Stimulated activated CD4-positive, alpha-beta T cell treated with anti-CD3 and anti-CD28 coated beads, Interleukin-1b, Interleukin-23, amount 100 ng/mL, for 1 hour (primary cell): ENCODE measurements at regions not wholly inside any gene's neighbourhood (a gene's known extent, or its start where the extent isn't known, plus 50 kb on each side); places are given as distances from the start of the nearest gene placed in this dataset.

Source experiments
- DNase-seq, 2 donors: peaks; one replicate each; pipeline ENCODE4 v3.0.0-alpha.2; 2020; ENCODE audit warnings: low read depth in 2 of 2

DNA sequence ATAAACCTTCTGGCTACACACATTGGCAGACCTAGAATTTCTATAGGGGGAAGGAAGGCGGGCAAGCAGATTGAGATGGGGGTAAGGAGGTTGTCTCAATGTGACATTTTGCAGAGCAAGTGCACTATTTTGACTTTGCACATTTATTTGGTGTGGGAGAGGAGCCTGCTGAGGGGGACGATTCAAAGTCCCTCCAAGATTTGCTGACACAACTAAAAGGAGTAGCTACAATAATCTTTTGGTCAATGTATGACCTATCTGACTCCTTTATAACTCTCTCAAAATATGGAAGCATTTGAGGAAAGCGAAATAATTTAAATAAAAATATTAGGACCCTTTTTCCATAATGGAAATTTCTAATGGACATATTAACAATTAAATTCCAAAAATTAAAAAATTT, 274.9 kb upstream of the PPARGC1A start:
- DNase-seq: no peak

DNA sequence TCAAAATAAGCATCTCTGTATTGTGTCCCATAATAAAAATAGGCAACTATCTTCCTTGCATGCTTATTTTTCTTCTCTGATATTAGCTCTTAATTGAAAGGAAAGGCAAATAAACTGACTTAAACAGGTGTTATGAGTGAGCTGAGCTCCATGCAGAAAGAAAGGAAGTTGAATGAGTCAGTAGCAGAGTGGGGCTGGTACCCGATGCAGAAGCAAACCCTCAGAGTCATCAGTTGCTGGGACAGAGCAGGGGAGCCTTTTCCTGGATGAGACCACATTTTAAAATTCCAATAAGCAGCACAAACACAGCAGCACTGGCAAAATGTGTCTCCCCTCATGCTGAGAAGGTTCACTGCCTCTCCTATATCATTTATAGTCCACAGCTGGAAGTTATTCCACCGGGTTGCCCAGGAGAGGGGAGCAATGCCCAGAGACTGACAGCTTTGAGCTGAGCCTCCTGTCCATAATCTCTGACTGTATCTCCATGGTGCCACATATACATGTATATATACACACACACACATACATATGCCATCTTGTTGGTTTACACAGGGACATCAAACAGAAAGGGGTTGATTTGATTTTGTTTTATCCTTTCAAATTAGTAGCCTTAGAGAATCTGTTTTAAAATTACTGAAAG, 274.3 kb upstream of the PPARGC1A start:
- DNase-seq: no peak

DNA sequence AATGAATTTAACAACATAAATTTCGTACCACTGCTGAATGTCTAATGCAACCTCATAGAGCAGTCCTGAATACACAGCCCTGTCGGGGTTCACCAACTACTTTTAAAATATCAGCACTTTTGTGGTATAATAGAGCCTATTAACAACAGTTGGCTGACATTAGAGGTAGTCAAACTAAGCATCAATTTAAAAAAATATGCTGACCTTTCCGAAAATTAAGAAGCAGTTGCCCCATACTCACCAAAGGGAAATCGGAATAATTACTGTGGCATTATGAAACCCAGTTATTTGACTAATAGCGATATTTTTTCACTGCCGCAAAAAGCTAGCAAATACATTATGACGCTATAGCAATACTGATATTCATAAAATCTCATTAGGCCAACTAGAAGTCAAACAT, 273.5 kb upstream of the PPARGC1A start:
- no peak for DNase-seq

DNA sequence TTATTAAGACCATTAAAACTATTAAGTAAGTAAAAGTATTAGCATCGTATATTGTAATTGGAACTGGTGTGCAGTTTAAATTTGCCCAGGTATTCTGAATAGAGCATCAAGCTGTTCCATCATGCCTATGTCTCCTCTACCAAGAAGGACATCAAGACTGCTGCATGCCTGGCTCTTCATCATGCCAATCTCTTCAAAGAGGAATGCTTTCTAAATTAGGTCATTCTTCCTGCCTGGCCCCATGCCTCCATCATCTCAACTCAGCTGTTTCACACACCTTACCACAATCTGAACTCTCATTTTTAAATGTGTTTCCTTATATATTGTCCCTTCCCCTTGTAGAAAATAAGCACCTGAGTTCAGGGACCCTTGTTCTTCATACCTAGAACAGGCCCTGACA, 270.5 kb upstream of the PPARGC1A start:
- no peak for DNase-seq

DNA sequence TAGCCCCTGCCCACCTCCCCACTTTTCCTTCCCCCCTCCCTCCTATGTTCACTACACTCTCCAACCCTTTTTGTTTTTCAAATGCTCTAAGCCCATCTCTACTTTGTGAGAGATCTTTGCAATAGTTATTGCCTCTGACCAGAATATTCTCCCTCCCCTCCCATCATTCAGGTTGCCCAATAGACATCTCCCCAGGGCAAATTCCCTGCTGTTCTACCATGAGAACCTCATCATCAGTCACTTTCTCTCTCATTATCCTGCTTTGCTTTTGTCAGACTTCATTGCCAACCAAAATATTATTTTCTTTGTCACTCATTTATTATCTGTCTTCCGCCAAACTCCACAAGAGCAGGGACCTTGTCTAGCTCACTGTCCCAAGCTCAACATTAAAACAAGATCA, 268.2 kb upstream of the PPARGC1A start:
- no peak for DNase-seq

DNA sequence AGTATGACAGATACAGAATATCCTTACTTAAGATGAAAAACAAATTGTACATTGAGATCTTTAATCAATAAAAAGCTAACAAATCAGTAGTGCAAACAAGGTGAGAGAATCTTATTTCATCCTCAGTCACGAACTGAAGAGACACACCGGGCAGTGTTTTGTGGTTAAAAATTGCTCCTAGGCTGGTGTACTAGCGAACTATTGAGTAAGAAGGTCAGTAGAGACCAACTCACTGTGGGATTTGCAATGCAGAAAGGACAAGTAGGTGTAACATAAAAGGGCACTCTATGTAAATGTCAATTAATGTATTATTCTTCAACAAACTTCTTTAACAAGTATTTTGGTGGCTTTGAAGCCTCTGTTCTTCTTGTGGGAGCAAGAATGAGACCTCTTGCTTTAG, 260.2 kb upstream of the PPARGC1A start:
- no peak for DNase-seq

DNA sequence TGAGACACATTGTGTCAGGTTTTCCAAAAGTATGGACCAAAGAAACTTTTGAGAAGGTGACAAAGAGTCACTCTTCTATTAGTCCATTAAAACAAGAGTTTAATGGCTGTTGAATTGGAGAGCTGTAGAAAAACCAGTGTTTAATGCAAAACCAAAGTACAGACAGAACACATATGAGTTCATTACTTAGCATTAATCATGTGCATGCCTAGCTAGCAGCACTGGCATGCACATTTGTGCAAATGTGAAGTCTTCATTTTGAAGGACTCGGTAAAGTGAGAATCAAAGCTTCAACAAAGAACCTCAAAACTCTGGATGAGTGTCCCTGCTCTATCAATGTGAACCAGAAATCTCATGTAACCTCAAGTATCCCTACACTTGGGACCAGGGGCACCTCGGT, 256.3 kb upstream of the PPARGC1A start:
- no peak for DNase-seq

DNA sequence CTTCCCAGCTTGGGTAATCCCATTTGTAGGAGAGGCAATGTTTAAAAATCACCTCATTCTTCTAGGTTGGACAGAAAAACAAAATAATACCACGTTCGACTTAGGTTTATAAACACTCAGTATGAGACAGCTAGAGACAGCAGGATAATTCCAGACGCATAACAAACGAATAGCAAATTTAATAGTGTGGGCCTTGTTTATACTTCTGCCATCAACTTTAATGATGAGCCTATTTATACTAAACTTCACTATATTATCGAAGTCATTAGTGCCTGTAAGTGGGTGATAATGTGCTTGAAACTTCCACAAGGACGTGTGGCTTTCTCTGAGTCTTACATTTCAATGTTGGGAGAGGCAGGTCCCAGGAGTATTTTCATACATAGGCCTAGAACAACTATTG, 255.7 kb upstream of the PPARGC1A start:
- no peak for DNase-seq

DNA sequence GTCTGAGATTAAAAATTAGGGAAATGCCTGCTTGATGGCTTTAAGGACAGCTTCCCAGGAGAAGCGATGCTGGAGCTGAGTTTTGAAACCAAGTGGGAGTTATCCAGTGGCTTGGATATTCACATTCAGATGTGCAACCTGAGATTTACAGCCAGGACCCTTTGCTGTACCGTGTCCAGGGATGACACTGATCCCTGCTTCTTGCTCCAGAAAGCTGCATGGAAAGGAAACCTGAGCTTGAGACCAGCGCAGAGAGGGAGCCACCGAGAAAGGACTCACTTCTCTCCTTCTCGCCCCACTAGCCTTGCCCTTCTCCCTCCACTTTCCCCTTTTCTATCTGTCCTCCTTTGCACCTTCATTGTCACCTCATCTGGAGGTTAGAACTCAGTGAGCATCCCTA, 254.5 kb upstream of the PPARGC1A start:
- DNase-seq: no peak

DNA sequence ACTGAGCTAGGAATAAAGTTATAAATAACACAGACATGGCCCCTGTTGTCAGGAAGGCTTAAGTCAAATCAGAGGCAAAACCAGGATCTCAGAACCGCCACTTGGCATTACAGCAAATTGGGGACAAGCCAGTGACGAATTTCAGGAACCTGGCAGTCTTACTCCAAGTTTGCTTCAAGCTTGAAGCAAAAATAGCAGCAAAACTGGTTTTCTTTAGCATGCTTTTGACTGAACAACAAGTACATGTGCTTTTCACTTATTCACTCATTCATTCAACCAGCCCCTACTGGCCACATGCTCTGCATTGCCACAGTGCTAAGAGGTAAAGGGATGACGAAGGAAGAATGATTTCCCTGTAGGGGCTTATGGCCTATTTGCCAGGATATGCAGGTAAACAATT, 253.9 kb upstream of the PPARGC1A start:
- DNase-seq: no peak

DNA sequence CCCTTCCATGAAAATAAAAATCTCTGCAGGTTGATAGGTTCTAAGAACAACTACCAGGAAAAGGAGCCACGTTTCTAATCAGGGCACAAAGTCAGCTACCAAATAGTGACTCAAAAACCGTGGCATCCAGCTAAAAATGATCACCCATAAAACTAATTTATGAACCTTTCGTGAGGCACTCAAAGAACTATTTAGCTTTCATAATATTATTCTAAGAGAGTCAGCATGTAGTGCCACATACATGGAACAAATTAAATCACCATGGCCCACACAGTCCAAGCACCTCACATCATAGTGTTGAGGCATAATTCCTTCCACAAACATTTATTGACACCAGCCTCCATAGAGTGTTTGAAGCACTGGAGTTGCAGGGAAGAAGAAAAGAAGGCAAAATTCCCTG, 252.0 kb upstream of the PPARGC1A start:
- DNase-seq: no peak

DNA sequence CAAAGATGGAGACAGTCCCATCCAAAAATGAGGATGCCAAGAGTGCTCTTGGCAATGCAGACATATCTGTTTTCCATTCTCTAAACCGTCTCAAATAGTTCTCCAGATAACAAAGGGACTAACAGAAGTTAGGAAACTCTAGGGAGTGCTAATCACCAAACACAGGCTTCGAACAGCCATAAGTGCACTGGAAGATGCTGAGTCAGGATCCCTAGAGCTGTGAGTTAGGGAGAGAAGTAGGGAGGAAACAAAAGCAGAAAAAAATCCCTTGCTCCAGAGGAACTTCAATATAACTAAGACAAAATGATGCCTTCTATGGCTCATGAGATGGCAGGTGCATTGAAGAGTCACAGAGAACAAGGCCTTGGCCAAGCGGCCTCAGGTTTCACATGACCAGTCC, 251.0 kb upstream of the PPARGC1A start:
- no peak for DNase-seq

DNA sequence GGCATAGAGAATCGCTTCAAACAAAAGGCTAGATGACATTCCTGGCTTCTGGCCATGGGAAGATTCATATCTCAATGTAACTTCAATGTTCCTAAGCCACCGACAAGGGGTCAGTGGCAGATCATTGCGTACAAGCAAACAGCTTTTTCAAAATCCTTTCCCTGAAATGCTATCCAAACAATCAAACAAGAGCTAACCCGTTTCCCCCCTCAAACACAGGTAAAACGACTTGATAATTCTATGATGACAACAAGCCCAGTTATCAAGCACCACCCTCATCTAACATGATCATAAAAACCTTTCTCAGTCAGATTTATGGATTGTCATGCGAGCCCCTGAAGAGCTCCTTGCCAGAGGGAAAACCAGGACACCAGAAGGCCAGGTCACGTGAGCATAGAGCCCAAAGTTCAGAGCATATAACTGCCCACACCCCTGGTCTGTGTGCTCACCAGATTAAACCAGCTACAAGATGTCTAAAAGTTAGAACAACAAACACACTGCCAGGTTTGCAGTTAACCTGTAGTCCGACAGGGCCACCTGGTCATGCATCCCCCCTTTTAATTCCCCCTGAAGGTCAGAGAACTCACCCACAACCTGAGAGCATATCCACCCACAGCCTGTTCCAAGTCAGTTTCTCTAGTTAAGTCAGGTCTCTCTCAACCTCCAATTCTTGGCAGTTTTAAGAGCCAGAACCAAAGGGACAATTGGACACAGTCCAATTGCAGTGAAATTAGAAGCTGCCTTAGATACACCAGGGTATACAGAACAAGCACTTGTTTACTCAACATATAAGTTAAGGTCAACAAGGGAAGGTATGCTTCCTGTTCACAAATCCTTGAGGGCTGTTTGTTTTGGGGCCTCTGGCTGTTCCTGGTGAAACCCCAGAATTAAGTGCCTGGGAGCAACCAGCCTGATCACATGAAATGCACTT, 248.1 kb upstream of the PPARGC1A start:
- DNase-seq: no peak

DNA sequence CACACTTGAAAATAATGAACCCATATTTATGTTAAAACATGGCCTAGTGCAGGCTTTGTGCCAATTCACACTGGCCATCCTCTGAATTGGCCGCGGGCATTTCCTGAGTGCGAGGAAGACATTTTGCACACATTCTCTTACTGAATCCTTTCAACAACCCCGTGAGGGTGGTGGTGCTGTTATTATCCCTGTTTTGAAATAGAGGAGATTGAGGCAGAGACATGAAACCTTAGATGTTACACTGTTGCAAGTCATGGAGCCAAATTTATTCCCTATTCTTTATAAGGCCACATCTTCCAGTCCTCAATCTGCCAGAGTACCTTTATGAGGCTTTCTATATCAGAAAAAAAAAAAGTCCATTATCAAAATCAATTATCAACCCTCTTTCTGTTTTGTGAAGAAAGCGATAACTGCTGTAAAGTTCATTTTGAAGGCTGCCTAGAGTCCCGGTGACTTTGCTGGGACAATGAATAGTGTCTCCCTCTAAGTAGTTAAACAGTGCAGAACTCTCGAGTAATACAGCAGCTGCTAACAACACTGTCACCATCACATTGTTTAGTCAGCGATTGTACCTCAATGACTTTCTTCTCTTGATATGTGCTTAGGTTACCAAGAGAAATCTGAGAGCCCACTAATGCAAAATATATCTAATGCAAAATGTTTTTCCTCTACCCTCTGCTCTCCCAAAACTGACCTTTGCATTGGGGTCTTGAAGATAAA, 242.3 kb upstream of the PPARGC1A start:
- DNase-seq: no peak

DNA sequence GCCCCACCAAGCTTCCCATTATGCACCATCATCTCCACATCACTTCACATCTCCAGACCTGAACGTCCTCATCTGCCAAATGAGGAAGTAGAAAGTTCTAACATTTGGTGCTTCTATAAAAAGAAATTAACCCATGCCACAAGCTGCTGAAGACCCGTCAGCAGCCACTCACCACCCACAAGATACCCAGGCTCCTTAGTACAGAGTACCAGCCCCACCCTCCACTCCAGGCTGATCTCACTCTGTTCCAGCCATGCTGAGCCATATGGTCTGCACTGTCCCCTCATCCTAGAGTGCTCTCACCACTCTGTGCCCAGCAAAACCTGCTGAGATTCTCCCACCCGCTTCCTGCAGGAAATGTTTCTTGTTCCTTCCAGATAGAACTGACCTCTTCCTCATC, 240.8 kb upstream of the PPARGC1A start:
- no peak for DNase-seq

DNA sequence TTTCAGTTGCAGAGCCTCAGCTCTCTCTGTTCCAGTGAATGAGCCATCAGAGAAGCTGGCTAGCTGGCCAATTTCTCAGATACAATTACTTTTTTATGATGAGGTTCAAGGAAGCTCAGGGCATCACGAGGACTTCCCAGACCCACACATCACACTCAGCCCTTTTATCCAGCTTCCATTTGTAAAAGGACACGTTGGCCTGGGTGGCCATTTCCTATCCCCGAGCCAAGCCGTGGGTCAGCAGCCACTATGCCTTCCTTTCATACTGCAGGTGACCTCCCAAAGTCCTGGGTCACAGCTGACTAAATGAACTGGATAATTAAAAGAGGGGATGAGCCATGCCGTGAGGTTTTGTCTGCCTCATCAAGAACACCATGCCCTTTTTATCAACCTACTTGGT, 236.9 kb upstream of the PPARGC1A start:
- DNase-seq: no peak

DNA sequence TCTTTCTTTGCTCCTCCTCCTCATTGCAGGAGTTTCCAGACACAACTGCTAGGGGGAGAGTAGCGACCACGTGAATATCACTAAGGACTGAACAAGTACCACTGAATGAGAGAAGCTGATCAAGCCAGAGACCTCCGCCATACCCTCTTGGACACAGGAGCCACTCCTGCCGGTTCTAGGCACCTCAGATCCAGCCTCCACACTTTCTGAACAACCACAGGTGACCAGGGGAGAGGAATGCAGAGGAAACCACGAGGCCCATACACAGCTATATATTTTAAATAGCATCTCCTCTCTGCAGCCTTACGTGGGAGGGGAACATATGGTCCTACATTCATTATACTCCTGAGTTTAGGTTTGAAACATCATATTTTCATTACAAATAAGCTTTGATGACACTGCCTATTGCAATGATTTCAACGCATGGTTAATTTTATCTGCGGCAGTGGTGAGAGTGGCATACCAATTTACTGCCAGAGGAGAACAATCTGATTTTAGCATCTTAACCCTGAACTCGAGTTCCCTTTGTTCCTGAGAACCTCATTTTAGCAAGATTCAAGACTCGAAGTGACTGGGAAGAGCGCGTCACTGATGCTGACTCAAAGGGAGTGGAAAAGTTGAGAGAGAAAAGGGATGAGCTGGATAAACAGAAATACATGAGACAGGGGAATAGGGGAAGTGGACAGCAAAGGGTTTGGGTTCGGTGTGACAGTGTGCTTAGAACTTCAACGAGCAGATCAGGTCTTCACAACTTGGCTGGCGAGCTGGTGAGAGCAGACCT, 231.7 kb upstream of the PPARGC1A start:
- no peak for DNase-seq

DNA sequence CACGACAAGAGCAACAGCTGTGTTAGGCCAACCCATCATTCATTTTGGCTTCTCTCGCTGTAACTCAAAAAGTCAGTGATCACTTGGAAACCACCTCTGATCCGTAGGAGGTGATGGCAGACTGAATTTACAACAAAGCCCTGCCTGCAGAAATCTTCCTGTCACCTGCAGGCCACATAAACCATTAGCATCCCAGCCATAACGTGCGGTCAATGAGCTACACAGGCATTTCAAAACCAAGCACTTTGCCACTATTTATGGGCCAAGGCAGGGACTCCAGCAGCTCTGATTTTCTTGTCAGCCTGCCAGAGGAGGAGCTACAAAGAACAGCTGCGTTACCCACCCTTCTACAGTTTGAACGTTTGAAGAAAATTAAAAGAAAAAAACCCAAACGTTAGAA, 228.1 kb upstream of the PPARGC1A start:
- no peak for DNase-seq

DNA sequence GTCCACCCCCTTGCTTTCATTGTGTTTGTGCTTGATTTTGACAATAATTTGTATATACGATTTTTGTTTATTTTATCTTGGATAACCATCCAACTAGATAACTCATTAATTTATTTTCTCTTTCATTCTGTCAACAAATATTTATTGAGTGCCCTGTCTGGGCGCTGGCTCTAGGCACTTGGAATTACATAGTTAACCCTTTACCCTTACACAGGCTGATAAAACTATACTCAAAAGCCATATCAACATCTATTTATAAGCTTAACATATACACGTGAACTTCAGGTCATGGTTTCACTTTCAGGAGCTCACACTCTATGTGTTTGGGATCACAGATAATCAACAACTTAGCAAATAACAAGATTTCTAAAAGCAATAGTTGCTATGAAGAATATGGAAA, 226.3 kb upstream of the PPARGC1A start:
- no peak for DNase-seq

DNA sequence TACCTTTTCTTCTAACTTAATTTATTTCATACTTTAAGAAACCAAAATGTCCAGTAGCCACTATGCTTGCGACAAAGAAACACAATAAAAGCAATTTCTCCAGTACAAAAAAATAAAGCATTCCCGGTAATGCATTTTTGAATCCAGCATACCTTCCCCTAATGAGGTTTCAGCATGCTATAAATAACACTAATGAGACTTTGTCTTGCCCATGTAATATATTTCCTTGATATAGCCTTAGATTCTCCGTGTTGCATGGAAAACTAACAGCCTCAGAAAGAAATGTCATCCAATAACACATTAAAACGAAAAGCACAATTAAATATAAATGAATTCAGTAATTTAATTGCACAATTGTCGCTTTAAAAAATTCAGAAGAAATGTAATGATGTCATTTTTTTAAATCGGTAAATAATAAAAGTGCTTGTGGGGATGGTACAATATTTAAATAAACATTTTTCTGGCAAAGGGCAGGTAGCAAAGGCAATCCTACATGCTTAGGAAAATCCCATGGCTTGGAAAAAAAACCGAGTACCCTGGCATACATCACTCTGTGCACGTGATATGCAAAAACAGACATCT, 225.2 kb upstream of the PPARGC1A start:
- no peak for DNase-seq

DNA sequence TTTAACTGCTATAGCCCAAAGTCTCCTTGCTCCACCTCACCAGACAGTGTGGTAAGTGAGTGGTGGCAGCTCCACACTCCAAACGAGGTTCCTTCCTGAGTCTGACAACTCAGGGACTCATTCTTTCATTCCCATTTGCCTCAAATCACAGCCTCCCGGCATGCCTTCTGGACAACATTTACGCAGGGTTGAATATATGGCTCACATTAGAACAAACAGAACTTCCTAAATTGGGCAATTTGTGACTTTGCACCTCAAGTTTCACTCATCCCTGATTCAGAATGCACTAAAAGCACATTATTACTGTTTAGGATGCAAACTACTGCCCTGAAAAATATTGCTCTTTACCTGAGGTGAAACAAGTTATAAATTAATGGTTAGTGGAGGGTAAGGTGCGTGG, 224.6 kb upstream of the PPARGC1A start:
- no peak for DNase-seq

DNA sequence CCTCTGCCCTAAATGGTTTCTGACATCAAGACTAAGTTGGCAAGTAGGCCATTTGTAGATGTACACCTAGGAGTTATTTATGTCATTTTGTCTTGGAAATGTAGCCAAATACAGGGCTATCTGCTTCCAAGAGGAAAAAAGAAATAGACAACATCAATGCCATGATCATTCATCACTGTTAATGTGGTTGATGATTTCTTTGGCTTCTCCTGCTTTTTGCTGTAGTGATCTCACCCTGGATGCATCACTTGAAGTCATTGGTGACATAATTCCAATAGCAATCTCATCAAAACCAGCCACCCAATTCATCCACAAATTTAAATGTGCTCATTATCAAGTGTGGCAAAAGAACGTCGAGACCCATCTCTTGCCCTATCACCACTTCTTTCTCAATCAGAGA, 222.6 kb upstream of the PPARGC1A start:
- no peak for DNase-seq
